ENCODE measurements at regions not wholly inside any gene's neighbourhood (a gene's known extent, or its start where the extent isn't known, plus 50 kb on each side); places are given as distances from the start of the nearest gene placed in this dataset.
"Not testable (repeated sequence)": the region's sequence is repeated elsewhere in the genome, so short reads cannot be mapped to it uniquely, and the experiment has no call there.

GRCh38 chrX:116317409-116317808, 119.0 kb upstream of the SLC6A14 start:
- DNase-seq (ENCODE audit: low read depth), result peak; percentile 48
- no peak for TF ChIP-seq CTCF (conservative IDR thresholded peaks at IDR 0.05; ENCODE audit: control insufficient read depth, insufficient read depth, low read depth, low read length)

DNA sequence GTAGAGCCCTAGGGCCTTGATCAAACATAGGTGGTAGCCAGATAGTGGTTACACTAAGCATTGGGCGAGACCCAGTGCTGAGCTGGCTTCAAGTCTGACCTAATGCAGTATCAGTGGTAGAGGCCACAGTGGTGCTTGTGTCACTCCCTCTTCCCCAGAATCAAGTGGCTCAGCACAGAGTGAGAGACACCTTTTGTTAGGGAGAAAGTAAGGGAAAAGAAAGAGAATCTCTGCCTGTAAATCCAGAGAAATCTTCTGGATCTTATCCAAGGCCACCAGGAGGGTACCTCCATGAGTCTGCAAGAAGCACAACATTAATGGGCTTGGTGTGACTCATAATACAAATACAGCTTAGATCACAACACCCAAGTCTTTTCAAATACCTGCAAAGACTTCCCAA, 117.7 kb upstream of the SLC6A14 start:
- H3K4me3 ChIP-seq (ENCODE audit: control insufficient read depth, low read depth, low read length), result no peak overlapping the region
- TF ChIP-seq CTCF (conservative IDR thresholded peaks at IDR 0.05; ENCODE audit: control insufficient read depth, insufficient read depth, low read depth, low read length), result no peak
- no peak for DNase-seq (ENCODE audit: low read depth)

More at GRCh38 chrX:116317409-116317808, 119.0 kb upstream of the SLC6A14 start:
- no peak overlapping the region for H3K4me3 ChIP-seq (ENCODE audit: control insufficient read depth, low read depth, low read length)

DNA sequence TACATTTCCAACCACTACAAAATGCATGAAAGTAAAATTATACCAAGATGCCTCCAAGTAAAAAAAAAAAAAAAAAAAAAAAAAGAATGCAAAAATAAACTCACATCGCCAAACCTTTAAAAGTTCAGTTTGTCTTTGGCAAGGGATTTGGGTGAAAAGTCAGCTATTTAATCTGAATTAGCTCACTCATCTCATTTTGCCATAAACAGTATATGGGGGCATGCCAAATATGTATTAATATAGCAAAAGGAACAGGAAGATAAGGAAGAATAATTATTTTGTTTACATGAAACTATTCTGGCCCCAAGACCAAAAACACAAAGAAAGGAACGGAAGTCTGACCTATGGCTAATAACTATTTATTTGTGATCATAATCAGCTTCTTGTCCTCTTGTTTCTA, 114.7 kb upstream of the SLC6A14 start:
- no peak for TF ChIP-seq CTCF (conservative IDR thresholded peaks at IDR 0.05; ENCODE audit: control insufficient read depth, insufficient read depth, low read depth, low read length)
- H3K4me3 ChIP-seq (ENCODE audit: control insufficient read depth, low read depth, low read length), result no peak overlapping the region
- no peak for DNase-seq (ENCODE audit: low read depth)

DNA sequence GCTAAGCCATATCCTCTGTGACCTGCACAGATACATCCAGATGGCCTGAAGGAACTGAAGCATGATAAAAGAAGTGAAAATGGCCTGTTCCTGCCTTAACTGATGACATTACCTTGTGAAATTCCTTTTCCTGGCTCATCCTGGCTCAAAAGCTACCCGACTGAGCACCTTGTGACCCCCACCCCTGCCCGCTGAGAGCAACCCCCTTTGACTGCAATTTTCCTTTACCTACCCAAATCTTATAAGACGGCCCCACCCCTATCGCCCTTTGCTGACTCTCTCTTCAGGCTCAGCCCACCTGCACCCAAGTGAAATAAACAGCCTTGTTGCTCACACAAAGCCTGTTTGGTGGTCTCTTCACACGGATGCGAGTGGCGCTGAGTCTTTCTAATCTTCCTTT, 104.4 kb upstream of the SLC6A14 start:
- DNase-seq (ENCODE audit: low read depth); H3K4me3 ChIP-seq (ENCODE audit: control insufficient read depth, low read depth, low read length): not testable (repeated sequence)

DNA sequence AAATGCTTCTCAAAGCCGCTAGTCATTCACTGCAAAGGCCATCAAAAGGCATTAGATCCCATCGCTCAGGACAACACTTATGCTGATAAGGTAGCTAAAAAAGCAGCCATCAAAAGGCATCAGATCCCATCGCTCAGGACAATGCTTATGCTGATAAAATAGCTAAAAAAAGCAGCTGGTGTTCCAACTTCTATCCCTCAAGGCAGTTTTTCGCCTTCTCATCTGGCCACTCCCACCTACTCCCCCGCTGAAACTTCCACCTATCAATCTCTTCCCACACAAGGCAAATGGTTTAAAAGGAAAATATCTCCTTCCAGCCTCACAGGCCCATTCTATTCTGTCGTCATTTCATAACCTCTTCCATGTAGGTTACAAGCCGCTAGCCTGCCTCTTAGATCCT, 101.6 kb upstream of the SLC6A14 start:
- DNase-seq (ENCODE audit: low read depth); H3K4me3 ChIP-seq (ENCODE audit: control insufficient read depth, low read depth, low read length): not testable (repeated sequence)

GRCh38 chrX:116339407-116339806, 97.0 kb upstream of the SLC6A14 start:
- no peak for DNase-seq (ENCODE audit: low read depth)
- TF ChIP-seq CTCF (conservative IDR thresholded peaks at IDR 0.05; ENCODE audit: control insufficient read depth, insufficient read depth, low read depth, low read length), result no peak
- H3K4me3 ChIP-seq (ENCODE audit: control insufficient read depth, low read depth, low read length), result no peak overlapping the region

GRCh38 chrX:116342903-116343302, 93.5 kb upstream of the SLC6A14 start:
- no peak for TF ChIP-seq CTCF (conservative IDR thresholded peaks at IDR 0.05; ENCODE audit: control insufficient read depth, insufficient read depth, low read depth, low read length)
- no peak for DNase-seq (ENCODE audit: low read depth)
- H3K4me3 ChIP-seq (ENCODE audit: control insufficient read depth, low read depth, low read length), result no peak overlapping the region

DNA sequence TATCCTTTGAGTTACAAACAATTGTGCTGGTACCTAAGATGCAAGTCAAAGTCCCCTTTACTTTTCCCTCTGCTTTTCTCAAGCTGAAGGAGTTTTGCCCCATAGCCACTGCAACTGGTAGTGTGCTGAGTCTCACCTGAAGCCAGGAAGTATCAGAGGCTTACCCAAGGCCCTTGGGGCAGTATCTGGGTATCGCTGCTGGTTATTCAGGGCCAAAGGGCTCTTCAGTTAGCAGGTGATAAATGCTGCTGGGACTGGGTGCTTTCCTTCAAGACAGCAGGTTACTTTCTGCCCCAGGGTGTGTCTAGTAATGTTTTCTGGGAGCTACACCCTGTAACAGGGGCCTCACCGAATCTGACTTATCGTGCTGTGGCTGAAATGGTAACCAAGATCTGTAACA, 90.4 kb upstream of the SLC6A14 start:
- DNase-seq (ENCODE audit: low read depth), result no peak
- no peak for TF ChIP-seq CTCF (conservative IDR thresholded peaks at IDR 0.05; ENCODE audit: control insufficient read depth, insufficient read depth, low read depth, low read length)
- H3K4me3 ChIP-seq (ENCODE audit: control insufficient read depth, low read depth, low read length), result no peak overlapping the region
